PC-3 (cell line): ENCODE measurements at regions not wholly inside any gene's neighbourhood (a gene's known extent, or its start where the extent isn't known, plus 50 kb on each side); places are given as distances from the start of the nearest gene placed in this dataset.

Experiments
- ATAC-seq: fragments of 200-7000 bp; cut with Tn5 transposase; 2 replicates; pipeline ENCODE4 v1.9.1; 2020; ENCODE audit warnings: mild to moderate bottlenecking, moderate library complexity
- BruUV-seq: library from RNA; stranded (reverse); fragments of 400-500 nt; replicated peaks from 2 replicates; lab custom pipeline; 2021; lab: Mats Ljungman, UMichigan
- CTCF ChIA-PET: fragments of 300-600 bp; sonication (Branson Sonifier 250); formaldehyde crosslinking; loops from one replicate; lab custom pipeline; 2022; ENCODE audit warnings: antibody characterized with exemption; lab: Charles Lee
- POLR2A ChIA-PET: fragments of 300-600 bp; sonication (Branson Sonifier 250); formaldehyde crosslinking; loops from one replicate; lab custom pipeline; 2022; ENCODE audit warnings: antibody characterized with exemption; ENCODE audit not compliant: unreplicated experiment; lab: Charles Lee
- DNase-seq: peaks from one replicate; pipeline ENCODE4 v3.0.0-alpha.2; 2015
- H2AFZ ChIP-seq: fragments of 300-600 bp; sonication (generic); 2 replicates; pipeline ENCODE4 v1.6.0; 2016; ENCODE audit warnings: antibody characterized with exemption, low read length
- H3F3A ChIP-seq: fragments of 300-600 bp; sonication (generic); one replicate; pipeline ENCODE4 v1.6.0; 2017; ENCODE audit warnings: antibody characterized with exemption, low read length, control low read depth, mild to moderate bottlenecking; ENCODE audit not compliant: unreplicated experiment
- H3K27ac ChIP-seq: fragments of 300-600 bp; sonication (generic); 2 replicates; pipeline ENCODE4 v1.5.1; 2016; ENCODE audit warnings: mild to moderate bottlenecking, low read length
- H3K27me3 ChIP-seq: fragments of 300-600 bp; sonication (generic); 2 replicates; pipeline ENCODE4 v1.6.1; 2016; ENCODE audit warnings: low read length, mixed read lengths
- H3K36me3 ChIP-seq: fragments of 300-600 bp; sonication (generic); 2 replicates; pipeline ENCODE4 v1.6.1; 2016; ENCODE audit warnings: low read depth, mixed run types, low read length, mixed read lengths
- H3K4me1 ChIP-seq: fragments of 300-600 bp; sonication (generic); 2 replicates; pipeline ENCODE4 v1.5.1; 2016; ENCODE audit warnings: low read length; ENCODE audit not compliant: insufficient read depth
- H3K4me2 ChIP-seq: fragments of 300-600 bp; sonication (generic); 2 replicates; pipeline ENCODE4 v1.6.0; 2016; ENCODE audit warnings: low read length
- H3K4me3 ChIP-seq: fragments of 300-600 bp; sonication (generic); 2 replicates; pipeline ENCODE4 v1.5.1; 2016; ENCODE audit warnings: mild to moderate bottlenecking, low read length, mixed read lengths
- H3K79me2 ChIP-seq: fragments of 300-600 bp; sonication (generic); 2 replicates; pipeline ENCODE4 v1.6.1; 2017; ENCODE audit warnings: low read length, mixed read lengths
- H3K9ac ChIP-seq: fragments of 300-600 bp; sonication (generic); 2 replicates; pipeline ENCODE4 v1.6.0; 2016; ENCODE audit warnings: mild to moderate bottlenecking, low read length
- H3K9me2 ChIP-seq: fragments of 300-600 bp; sonication (generic); replicated peaks from 2 replicates; pipeline ENCODE4 v1.6.1; 2016; ENCODE audit warnings: mixed run types, low read length, mixed read lengths
- H3K9me3 ChIP-seq: fragments of 300-600 bp; sonication (generic); 2 replicates; pipeline ENCODE4 v1.6.1; 2016; ENCODE audit warnings: low read length, mixed read lengths
- H4K20me1 ChIP-seq: fragments of 300-600 bp; sonication (generic); 2 replicates; pipeline ENCODE4 v1.6.1; 2016; ENCODE audit warnings: low read length, mixed read lengths
- CTCF ChIP-seq: fragments of 300-600 bp; sonication (generic); conservative IDR thresholded peaks from 2 replicates; pipeline ENCODE4 v1.5.1; 2017; ENCODE audit warnings: antibody characterized with exemption, low read depth, mild to moderate bottlenecking, low read length
- EZH2 ChIP-seq: fragments of 300-600 bp; sonication (generic); IDR thresholded peaks from one replicate; pipeline ENCODE4 v1.6.1; 2017; ENCODE audit warnings: antibody characterized with exemption, mild to moderate bottlenecking, low read length; ENCODE audit not compliant: unreplicated experiment
- EZH2phosphoT487 ChIP-seq: fragments of 300-600 bp; sonication (generic); IDR thresholded peaks from 2 replicates; pipeline ENCODE4 v1.6.1; 2018; ENCODE audit warnings: mild to moderate bottlenecking, antibody characterized with exemption, low read length, borderline replicate concordance
- intact Hi-C: fragments of 100-400 bp; cut with micrococcal nuclease; formaldehyde crosslinking; loops from 2 replicates; pipeline ENCODE4 v1.9.0; 2023

DNA sequence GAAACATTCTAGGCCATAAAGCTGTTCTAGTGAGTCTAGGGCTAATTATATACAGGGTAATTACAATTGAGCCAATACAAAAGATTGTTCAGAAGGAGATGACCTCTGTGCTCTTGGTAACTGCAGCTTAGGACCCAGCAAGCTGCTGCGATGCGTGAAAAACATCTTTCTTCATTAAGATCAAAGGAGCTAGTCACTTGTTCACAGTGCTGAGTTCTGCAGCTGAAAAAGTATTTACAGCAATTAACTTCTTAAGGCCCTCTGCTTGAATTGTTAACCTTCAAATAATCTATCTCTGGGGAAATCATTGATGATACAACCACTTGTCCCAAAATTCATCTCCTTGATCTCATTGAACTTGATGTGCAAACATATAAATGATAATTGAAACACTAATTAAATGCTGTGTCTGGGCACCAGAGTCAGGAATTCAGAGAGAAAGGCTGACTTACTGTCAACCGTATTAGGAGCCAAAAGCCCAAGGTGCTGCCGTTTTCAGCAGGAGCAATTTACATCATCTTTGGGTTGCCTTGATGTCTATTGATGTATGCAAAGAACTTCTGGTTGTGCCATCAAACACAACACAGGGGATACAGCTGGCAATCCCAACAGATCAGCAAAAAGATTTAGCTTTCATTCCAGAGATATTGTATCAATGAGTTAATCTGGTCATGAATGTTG, 213.0 kb downstream of the NECTIN3 start:
- ATAC-seq (no peak), DNase-seq (no peak)
- Histone ChIP-seq H3K9me2 (no peaks in the 10 kb centered on the region), H3K9ac (no peak overlapping the region), H4K20me1 (no peaks in the 10 kb centered on the region), H3F3A (no peaks in the 10 kb centered on the region), H3K4me3 (no peak overlapping the region), H3K36me3 (no peaks in the 10 kb centered on the region), H2AFZ (no peak overlapping the region), H3K27ac (no peak overlapping the region), H3K27me3 (no peaks in the 10 kb centered on the region), H3K79me2 (no peaks in the 10 kb centered on the region), H3K4me2 (no peak overlapping the region), H3K9me3 (no peaks in the 10 kb centered on the region), H3K4me1 (no peaks in the 10 kb centered on the region)
- BruUV-seq: no TSS peak
- ChIA-PET POLR2A (interaction anchor here (0.6 kb wide), 1 partner anchor 355 kb away, joined by 9 read pairs; no protein-coding TSS in a partner anchor), CTCF (no interaction called here)
- intact Hi-C loops: no loop called here
- TF ChIP-seq EZH2 (no peak), CTCF (no peak), EZH2phosphoT487 (no peak)

DNA sequence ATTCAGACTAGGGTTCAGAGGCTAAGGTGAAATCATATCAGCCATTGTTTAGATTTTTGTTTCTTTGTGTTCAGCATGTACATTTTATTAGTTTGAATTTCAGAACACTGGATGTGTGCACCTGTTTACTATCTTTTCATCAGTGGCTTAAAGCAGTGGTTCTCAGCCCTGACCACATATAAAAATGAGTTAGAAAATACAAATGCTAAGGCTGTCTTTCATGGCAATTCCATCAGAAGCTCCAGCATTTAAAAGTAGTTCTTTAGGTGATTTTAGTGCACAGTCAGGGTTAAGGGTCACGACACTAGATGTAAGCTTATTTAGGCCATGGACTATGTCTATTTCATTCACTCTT, 213.5 kb downstream of the NECTIN3 start:
- H3K9ac ChIP-seq: no peak overlapping the region
- TF ChIP-seq EZH2 (no peak), EZH2phosphoT487 (no peak), CTCF (no peak)
- H3K4me1 ChIP-seq: no peaks in the 10 kb centered on the region
- no peak overlapping the region for H3K4me3 ChIP-seq
- H3K36me3 ChIP-seq: no peaks in the 10 kb centered on the region
- no peaks in the 10 kb centered on the region for H3K9me3 ChIP-seq
- no peak overlapping the region for H3K27ac ChIP-seq
- no peaks in the 10 kb centered on the region for H3F3A ChIP-seq
- ChIA-PET POLR2A (interaction anchor here (0.6 kb wide), 1 partner anchor 355 kb away, joined by 9 read pairs; no protein-coding TSS in a partner anchor), CTCF (no interaction called here)
- BruUV-seq: no TSS peak
- intact Hi-C loops: no loop called here
- no peaks in the 10 kb centered on the region for H4K20me1 ChIP-seq
- no peaks in the 10 kb centered on the region for H3K79me2 ChIP-seq
- H2AFZ ChIP-seq: no peak overlapping the region
- DNase-seq: no peak
- no peak for ATAC-seq
- no peaks in the 10 kb centered on the region for H3K27me3 ChIP-seq
- no peaks in the 10 kb centered on the region for H3K9me2 ChIP-seq
- no peak overlapping the region for H3K4me2 ChIP-seq

DNA sequence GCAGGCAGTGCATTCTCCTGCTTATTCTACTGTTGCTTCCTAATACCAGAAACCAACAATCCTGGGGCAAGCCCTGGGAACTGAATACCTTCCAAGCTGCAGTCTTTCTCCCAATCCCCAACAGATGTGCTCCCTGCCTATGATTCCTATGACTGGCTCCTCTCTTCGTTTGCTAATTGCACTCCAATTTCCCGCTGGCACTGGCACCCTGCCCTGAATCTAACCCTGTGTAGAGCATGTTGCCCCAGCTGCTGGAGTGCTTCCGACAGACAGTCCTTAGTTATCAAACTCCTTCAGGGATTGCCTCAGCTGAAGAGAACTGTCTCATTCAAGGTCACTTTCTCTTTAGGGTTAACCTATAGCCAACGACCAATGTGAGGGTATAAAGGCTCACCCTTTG, 214.1 kb downstream of the NECTIN3 start:
- POLR2A ChIA-PET: no interaction called here
- no TSS peak for BruUV-seq

More for the DNA sequence above, 214.1 kb downstream of the NECTIN3 start:
- Histone ChIP-seq H3K9me3 (no peaks in the 10 kb centered on the region), H3K36me3 (no peaks in the 10 kb centered on the region), H3K27me3 (no peaks in the 10 kb centered on the region), H3K9ac (no peak overlapping the region), H3K4me3 (no peak overlapping the region), H2AFZ (no peak overlapping the region), H3K79me2 (no peaks in the 10 kb centered on the region), H3K9me2 (no peaks in the 10 kb centered on the region), H3K4me2 (no peak overlapping the region), H3K27ac (no peak overlapping the region), H4K20me1 (no peaks in the 10 kb centered on the region), H3K4me1 (no peaks in the 10 kb centered on the region), H3F3A (no peaks in the 10 kb centered on the region)
- CTCF ChIA-PET: no interaction called here
- DNase-seq (no peak), ATAC-seq (no peak)
- TF ChIP-seq EZH2phosphoT487 (no peak), EZH2 (no peak), CTCF (no peak)
- intact Hi-C loops: no loop called here
